Thyroid gland (tissue), 4 donors: ENCODE measurements at regions not wholly inside any gene's neighbourhood (a gene's known extent, or its start where the extent isn't known, plus 50 kb on each side); places are given as distances from the start of the nearest gene placed in this dataset.

Experiments used
- POLR2A ChIP-seq, 2 donors: fragments of 450-650 bp; IDR thresholded peaks; one replicate each; pipeline ENCODE4 v1.6.1; 2017; ENCODE audit warnings: antibody characterized with exemption in 2 of 2, mild to moderate bottlenecking in 2 of 2, moderate library complexity in 1 of 2
- TF ChIP-seq, protein P1 (sequence below), 6 experiments: fragments of 200-600 bp in 3 of 6; fragments of 450-650 bp in 3 of 6; sonication (generic) in 3 of 6; IDR thresholded peaks; one replicate each; pipeline ENCODE4 v1.5.1; 2016 to 2019; ENCODE audit warnings: antibody characterized with exemption in 6 of 6, mild to moderate bottlenecking in 2 of 6, inconsistent platforms in 1 of 6, moderate library complexity in 1 of 6

DNA sequence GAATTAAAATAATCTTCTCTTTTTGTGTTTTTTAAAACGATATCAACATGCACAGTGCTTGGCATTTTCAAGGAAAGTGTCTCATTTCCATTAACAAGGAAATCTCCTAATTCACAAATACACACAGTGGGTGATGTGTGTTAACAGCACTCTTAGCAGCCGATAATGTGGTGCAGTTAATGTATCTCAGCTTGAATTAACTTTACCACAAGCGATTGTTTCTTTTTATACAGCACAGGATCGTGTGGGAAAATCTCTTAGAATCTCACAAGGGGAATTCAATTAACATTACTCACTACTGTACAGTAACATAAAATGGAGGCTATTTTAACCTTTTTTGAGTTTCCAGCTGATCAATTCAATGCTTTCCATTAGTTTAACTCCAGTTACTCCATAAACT lies 1841.9 kb downstream of the STIM2 start:
- TF ChIP-seq, protein P1, sequence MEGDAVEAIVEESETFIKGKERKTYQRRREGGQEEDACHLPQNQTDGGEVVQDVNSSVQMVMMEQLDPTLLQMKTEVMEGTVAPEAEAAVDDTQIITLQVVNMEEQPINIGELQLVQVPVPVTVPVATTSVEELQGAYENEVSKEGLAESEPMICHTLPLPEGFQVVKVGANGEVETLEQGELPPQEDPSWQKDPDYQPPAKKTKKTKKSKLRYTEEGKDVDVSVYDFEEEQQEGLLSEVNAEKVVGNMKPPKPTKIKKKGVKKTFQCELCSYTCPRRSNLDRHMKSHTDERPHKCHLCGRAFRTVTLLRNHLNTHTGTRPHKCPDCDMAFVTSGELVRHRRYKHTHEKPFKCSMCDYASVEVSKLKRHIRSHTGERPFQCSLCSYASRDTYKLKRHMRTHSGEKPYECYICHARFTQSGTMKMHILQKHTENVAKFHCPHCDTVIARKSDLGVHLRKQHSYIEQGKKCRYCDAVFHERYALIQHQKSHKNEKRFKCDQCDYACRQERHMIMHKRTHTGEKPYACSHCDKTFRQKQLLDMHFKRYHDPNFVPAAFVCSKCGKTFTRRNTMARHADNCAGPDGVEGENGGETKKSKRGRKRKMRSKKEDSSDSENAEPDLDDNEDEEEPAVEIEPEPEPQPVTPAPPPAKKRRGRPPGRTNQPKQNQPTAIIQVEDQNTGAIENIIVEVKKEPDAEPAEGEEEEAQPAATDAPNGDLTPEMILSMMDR (IDR thresholded peaks at IDR 0.05): no peak
- TF ChIP-seq POLR2A (IDR thresholded peaks at IDR 0.05): no peak
